Activated T-helper 1 cell treated with Interleukin-2 at 50 U/mL for 16 hours (primary cell): ENCODE measurements at regions not wholly inside any gene's neighbourhood (a gene's known extent, or its start where the extent isn't known, plus 50 kb on each side); places are given as distances from the start of the nearest gene placed in this dataset.
"Not testable (repeated sequence)": the region's sequence is repeated elsewhere in the genome, so short reads cannot be mapped to it uniquely, and the experiment has no call there.

ENCODE experiments used
- DNase-seq: peaks from one replicate; pipeline ENCODE4 v3.0.0-alpha.2; 2020; ENCODE audit warnings: low read depth

GRCh38 chr3:112765531-112765930 lies 81.1 kb downstream of the CD200R1L start:
- DNase-seq, result no peak

- no peak for DNase-seq
Observed at GRCh38 chr3:112763258-112763657, 83.4 kb downstream of the CD200R1L start.

- DNase-seq, result no peak
Observed at GRCh38 chr3:112761062-112761638, 85.5 kb downstream of the CD200R1L start.

- DNase-seq, result no peak
Observed at GRCh38 chr3:112759681-112760080, 87.0 kb downstream of the CD200R1L start.

GRCh38 chr3:112759210-112759609 lies 87.5 kb downstream of the CD200R1L start:
- DNase-seq, result no peak

- no peak for DNase-seq
Observed at GRCh38 chr3:112757197-112757596, 89.5 kb downstream of the CD200R1L start.

- DNase-seq, result no peak
Observed at GRCh38 chr3:112755845-112756613, 90.6 kb downstream of the CD200R1L start.

GRCh38 chr3:112755046-112755445 lies 91.6 kb downstream of the CD200R1L start:
- DNase-seq, result not testable (repeated sequence)

GRCh38 chr3:112751564-112752512 lies 94.8 kb downstream of the CD200R1L start:
- no peak for DNase-seq

- DNase-seq, result no peak
Observed at GRCh38 chr3:112751061-112751460, 95.6 kb downstream of the CD200R1L start.

GRCh38 chr3:112747624-112748023 lies 99.0 kb downstream of the CD200R1L start:
- DNase-seq, result no peak

GRCh38 chr3:112746675-112747280 lies 99.9 kb downstream of the CD200R1L start:
- no peak for DNase-seq

- DNase-seq, result no peak
Observed at GRCh38 chr3:112745567-112746248, 101.0 kb downstream of the CD200R1L start.

- DNase-seq, result no peak
Observed at GRCh38 chr3:112744825-112745566, 101.7 kb downstream of the CD200R1L start.

- DNase-seq, result no peak
Observed at GRCh38 chr3:112744106-112744505, 102.6 kb downstream of the CD200R1L start.

- no peak for DNase-seq
Observed at GRCh38 chr3:112742934-112743333, 102.0 kb upstream of the CCDC80 start.

GRCh38 chr3:112741983-112742382 lies 101.0 kb upstream of the CCDC80 start:
- DNase-seq, result no peak

GRCh38 chr3:112740835-112741234 lies 99.9 kb upstream of the CCDC80 start:
- no peak for DNase-seq

- no peak for DNase-seq
Observed at GRCh38 chr3:112739252-112739965, 98.5 kb upstream of the CCDC80 start.

- DNase-seq, result no peak
Observed at GRCh38 chr3:112738366-112738765, 97.4 kb upstream of the CCDC80 start.
